HG02798 (cell line): ENCODE measurements at regions not wholly inside any gene's neighbourhood (a gene's known extent, or its start where the extent isn't known, plus 50 kb on each side); places are given as distances from the start of the nearest gene placed in this dataset.
A peak's percentile ranks its signal among the peaks of the same experiment; 100 is the strongest.

Experiments
- ATAC-seq: cut with Tn5 transposase; IDR thresholded peaks from one replicate; pipeline ENCODE4 v1.9.1; 2021; ENCODE audit warnings: mild to moderate bottlenecking; ENCODE audit not compliant: unreplicated experiment, poor library complexity

GRCh38 chr4:177033135-177033534 lies 240.4 kb upstream of the VEGFC start:
- ATAC-seq: no peak

- ATAC-seq: no peak
Observed at GRCh38 chr4:177033632-177034031, 240.9 kb upstream of the VEGFC start.

DNA sequence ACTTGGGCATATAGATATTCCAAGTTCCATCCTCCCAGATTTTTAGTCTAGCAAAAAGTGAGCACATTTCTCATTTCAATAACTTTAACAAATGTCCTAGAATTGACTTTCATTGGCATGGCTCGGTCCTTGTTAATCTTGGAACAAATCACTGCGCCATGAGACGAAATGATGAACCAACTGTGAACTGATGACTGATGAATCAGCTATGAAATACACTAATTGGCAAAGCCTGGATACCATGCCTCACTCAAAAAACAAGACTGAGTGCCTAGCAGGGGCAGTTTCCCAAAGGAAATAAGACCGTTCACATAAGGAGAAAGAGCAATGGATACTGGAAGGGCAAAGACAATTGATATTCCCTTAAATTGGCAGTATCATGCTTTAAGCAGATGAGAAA lies 248.6 kb upstream of the VEGFC start:
- no peak for ATAC-seq

DNA sequence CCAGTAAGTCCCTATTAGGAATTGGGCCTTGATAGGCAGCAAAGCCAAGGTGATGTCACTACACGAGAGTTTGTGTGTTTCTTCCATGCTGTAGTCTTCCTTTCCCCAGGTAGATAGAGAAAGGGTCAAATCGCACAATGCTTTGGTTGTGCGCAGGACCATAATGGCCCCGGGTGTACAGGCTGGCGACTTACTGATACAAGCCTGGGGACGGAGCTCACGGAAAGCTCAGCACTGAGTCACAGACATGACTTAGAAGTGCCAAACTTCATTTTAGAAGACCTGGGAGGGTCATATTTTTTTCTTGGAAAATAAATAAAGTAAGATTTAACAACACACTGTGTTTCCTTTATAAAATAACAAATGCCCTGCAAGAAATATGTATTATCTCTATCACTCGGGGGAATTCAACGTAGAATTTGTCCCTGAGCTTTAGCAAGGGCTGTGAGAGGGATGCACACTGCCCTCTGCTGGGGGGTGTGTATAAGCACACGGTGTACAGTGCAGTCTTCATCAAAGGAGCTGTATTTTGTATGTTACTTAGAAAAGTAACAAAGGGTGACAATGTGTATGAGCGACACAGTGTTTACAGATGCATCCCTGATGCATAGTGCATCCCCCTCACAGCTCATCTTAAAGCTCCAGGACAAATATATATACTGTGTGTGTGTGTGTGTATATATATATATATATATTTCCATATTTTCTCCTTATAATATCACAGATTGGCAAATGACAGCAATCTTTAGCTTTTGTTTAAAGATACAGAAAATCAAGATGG lies 254.5 kb upstream of the VEGFC start:
- peak; percentile 81 for ATAC-seq

- no peak for ATAC-seq
Observed at GRCh38 chr4:177047851-177048174, 255.1 kb upstream of the VEGFC start.

- ATAC-seq: peak; percentile 93
Observed at GRCh38 chr4:177051473-177052060, 258.1 kb upstream of the NEIL3 start.

DNA sequence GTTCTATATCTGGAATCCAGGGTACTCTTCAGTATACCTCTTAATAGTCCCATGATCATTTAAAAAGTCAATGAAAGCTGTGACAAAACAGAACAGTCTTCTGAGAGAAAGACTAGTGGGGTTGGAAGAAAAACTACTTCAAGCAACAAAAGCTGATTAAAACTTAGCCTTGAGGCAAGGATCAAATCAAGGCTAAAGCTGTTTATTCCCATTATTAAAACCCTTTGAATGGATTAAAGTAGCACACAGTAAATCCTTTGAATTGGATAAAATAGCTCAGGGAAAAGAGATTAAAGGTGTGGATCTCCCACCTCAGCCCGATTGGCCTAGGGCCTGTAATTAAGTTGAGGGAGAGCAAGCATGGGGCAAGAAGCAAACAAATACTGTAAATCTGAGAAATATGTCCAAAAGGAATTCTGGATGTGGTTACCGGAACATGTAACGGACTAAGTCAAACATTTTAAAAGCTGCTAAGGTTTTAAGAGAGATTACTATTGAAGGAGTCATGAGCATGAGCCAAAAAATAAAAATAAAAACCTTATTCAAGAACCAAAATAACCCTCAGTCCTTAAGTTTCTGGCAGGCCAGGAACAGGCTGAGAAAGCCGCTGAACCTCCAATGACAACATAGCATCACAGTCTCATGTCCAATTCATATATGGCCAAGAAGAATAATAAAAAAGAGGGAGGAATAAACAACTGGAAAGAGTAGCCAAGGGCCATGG lies 257.3 kb upstream of the NEIL3 start:
- no peak for ATAC-seq

DNA sequence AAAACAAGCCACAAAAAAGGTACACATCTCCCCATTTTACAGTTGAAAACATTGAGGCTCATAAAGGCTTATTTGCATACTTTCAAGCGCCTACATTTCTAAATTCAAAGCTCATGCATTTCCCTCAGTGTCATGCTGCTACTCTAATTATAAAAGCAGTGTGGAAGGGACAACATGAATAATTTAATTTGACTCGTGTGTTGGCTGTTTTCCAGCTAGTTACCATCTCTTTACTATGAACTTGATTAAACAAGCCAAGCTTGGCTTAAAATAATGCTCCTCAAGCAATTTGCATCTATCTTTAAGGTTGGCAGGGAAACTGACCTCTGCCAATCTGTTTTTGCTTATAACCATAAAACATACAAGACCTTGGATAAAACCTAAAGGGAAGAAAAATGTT lies 252.5 kb upstream of the NEIL3 start:
- ATAC-seq: no peak

DNA sequence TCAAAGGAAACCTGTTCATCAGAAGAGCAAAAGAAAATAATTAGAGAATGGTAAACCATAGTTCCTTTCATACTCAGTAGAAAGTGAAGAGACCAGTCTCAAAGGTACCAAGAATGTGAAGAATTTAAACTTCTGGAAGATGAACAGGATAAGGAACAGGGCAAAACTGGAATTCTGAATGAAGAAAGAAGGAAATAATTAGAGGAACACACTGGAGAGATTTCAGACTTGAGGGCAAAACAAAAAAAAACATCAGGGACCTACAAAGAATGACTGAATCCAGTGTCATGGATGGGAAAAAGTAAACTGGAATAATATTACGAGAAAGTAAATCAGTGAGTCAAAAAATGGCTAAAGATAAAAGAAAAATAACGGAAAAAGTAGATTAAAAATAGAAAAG lies 245.6 kb upstream of the NEIL3 start:
- ATAC-seq: no peak

- ATAC-seq: no peak
Observed at GRCh38 chr4:177064729-177065394, 244.8 kb upstream of the NEIL3 start.

DNA sequence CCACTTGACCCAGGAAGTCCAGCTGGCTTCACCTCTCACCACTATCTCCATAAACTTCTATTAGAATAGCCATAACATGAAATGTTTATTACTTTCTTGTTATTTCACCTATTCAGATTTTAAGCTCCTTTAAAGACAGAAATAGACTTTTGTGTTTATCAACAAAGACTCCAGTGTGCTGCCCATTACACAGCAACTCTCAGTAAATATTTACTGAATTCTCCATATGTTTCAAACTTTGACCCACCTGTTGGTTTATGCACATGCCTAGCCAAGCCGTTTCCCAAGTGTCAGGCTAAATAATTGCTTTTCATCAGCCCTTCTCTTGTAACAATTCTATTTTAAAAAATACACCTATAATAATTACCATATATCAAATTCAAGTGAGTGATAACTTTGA lies 242.9 kb upstream of the NEIL3 start:
- no peak for ATAC-seq

DNA sequence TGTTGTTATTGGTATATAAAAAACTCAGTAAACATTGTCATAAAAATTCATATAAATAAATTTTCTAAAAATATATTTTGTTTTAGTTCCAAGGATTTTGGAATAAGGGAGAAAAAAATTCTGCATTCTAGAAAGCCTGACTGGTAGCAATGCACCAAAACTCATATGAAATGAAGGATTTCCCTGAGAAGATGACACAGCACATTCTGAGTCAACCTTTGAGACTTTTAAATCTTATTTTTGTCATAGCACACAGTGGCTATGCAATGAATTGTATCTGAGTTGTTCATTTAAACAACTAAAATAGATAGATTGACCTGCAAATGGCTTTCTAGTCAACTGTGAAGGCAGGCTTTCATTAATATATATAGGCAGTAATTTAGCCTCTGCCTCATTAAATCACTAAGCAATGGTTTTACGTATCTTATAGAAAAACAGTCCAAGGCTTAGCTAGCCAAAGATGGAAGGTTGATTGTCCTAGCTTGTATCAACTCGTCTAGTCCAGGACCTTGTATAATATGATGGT lies 239.1 kb upstream of the NEIL3 start:
- no peak for ATAC-seq

GRCh38 chr4:177077095-177077971 lies 232.3 kb upstream of the NEIL3 start:
- no peak for ATAC-seq

DNA sequence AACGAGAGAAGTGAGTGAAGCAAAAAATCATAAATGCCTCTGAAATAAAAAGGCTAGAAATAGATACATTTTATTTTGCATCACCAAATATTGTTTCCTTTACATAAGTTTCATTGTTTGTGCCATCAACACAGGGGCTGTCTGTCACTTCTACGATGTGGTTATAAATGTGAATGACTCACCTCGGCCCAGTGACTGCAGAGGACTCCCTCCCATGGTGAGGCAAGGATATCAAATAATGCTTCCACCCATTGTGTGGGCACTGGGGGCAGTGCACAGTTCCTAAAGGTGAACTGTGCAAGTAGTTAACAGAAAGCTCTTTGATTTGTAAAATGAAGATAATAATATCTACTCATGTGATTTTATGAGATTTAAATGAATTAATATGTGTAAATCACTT lies 230.3 kb upstream of the NEIL3 start:
- ATAC-seq: no peak

DNA sequence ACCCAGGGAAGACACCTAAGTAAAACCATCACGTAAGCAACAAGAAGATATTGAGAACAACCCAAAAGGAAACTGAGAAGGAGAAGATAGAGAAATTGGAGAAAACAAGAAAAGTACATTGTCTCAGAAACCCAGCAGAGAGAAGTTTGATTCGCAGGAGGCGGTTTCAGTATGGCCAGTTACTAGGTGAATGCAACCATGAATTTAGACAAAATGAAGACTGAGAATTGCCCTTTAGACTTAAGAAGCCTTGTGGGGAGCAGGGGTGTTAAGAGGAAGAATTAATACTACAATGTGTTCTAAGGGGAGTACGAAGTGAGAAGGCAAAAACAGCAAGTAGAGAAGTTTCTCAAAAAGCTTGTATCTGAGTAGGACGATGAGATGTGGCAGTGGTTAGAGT lies 229.3 kb upstream of the NEIL3 start:
- peak; percentile 69 for ATAC-seq

GRCh38 chr4:177087060-177087459 lies 222.6 kb upstream of the NEIL3 start:
- no peak for ATAC-seq

DNA sequence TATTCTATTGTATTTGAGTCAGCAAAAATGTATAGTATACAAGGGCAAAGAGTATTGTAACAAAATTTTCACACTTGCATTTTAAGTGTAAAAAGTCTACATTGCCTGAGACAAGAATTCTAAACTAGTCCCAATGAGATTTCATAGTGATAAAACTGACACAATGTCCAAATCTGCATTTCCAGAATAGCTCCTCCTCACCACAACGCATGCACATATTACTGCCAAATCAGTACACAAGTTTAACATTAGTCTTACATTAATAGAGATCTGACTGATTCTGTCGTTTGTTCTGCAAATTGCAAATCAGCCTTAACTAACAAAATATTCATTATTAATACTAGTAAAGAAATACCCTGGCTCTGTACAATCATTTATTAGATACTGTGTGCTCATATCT lies 222.2 kb upstream of the NEIL3 start:
- ATAC-seq: no peak

DNA sequence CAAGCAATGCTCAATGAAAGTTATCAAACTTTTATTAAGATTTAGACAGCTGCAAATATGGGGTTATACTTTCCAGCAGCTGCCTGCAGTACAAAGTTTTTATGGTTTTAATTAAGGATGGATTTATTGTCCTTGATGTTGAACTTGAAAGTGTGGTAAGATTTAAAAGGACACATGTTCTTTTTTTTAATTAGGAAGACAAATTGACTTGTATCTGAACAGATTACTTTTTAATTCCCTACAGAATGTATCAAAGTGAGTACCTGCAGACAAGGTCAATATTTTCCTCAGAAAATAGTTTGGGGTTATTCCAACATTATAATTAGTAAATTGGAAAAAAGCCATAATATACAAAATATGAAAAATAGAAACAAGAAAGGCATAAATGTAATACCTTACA lies 218.2 kb upstream of the NEIL3 start:
- ATAC-seq: no peak

GRCh38 chr4:177092807-177093206 lies 216.9 kb upstream of the NEIL3 start:
- ATAC-seq: no peak

- ATAC-seq: no peak
Observed at GRCh38 chr4:177093964-177094363, 215.7 kb upstream of the NEIL3 start.
